ENCODE measurements at regions not wholly inside any gene's neighbourhood (a gene's known extent, or its start where the extent isn't known, plus 50 kb on each side); places are given as distances from the start of the nearest gene placed in this dataset.

- no peak for TF ChIP-seq POLR2A (IDR thresholded peaks at IDR 0.05; ENCODE audit: low read depth, low read length)
- no peak for TF ChIP-seq GATA2 (IDR thresholded peaks at IDR 0.05; ENCODE audit: insufficient read depth, insufficient read length, low read depth, low read length)
- TF ChIP-seq MYC (IDR thresholded peaks at IDR 0.05; ENCODE audit: low read depth, low read length): no peak
- TF ChIP-seq POLR2AphosphoS5 (IDR thresholded peaks at IDR 0.05; ENCODE audit: insufficient read depth, low read depth, low read length): no peak
- no peak for TF ChIP-seq FOS (IDR thresholded peaks at IDR 0.05; ENCODE audit: borderline replicate concordance, insufficient read depth, low read length)
- TF ChIP-seq, protein P1, sequence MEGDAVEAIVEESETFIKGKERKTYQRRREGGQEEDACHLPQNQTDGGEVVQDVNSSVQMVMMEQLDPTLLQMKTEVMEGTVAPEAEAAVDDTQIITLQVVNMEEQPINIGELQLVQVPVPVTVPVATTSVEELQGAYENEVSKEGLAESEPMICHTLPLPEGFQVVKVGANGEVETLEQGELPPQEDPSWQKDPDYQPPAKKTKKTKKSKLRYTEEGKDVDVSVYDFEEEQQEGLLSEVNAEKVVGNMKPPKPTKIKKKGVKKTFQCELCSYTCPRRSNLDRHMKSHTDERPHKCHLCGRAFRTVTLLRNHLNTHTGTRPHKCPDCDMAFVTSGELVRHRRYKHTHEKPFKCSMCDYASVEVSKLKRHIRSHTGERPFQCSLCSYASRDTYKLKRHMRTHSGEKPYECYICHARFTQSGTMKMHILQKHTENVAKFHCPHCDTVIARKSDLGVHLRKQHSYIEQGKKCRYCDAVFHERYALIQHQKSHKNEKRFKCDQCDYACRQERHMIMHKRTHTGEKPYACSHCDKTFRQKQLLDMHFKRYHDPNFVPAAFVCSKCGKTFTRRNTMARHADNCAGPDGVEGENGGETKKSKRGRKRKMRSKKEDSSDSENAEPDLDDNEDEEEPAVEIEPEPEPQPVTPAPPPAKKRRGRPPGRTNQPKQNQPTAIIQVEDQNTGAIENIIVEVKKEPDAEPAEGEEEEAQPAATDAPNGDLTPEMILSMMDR (IDR thresholded peaks at IDR 0.05; ENCODE audit: extremely low read depth in 1 of 2, insufficient read depth in 1 of 2, low read depth in 1 of 2, low read length in 2 of 2): no peak
- TF ChIP-seq MAX (IDR thresholded peaks at IDR 0.05; ENCODE audit: insufficient read depth, insufficient read length): no peak
- no peak for TF ChIP-seq JUN (IDR thresholded peaks at IDR 0.05; ENCODE audit: borderline replicate concordance, insufficient read depth, insufficient read length, low read depth)
- no peak for TF ChIP-seq EZH2 (IDR thresholded peaks at IDR 0.05; ENCODE audit: borderline replicate concordance, low read depth, low read length, severe bottlenecking)
- intact Hi-C loops (cut with micrococcal nuclease): no loop called here
Observed at GRCh38 chr4:125749354-125749753, 434.6 kb downstream of the FAT4 start.

More at GRCh38 chr4:125749354-125749753, 434.6 kb downstream of the FAT4 start:
- Histone ChIP-seq H3K4me3 (replicated peaks in 1 of 3; ENCODE audit: insufficient read depth in 1 of 3, low read depth in 1 of 3, low read length in 3 of 3) (no peak overlapping the region), H3K9me3 (replicated peaks; ENCODE audit: control insufficient read depth, insufficient read depth, low read length) (no peaks in the 10 kb centered on the region), H3K9ac (replicated peaks; ENCODE audit: extremely low read depth, insufficient read depth, low read length) (no peak overlapping the region), H4K20me1 (replicated peaks; ENCODE audit: control insufficient read depth, extremely low read depth, insufficient read depth, low read length) (no peaks in the 10 kb centered on the region), H3K27ac (ENCODE audit: insufficient read depth, low read depth, low read length) (no peak overlapping the region), H3K79me2 (ENCODE audit: control insufficient read depth, insufficient read depth, low read length) (no peaks in the 10 kb centered on the region), H3K4me1 (ENCODE audit: control insufficient read depth, extremely low read depth, insufficient read depth, low read length) (no peaks in the 10 kb centered on the region), H2AFZ (ENCODE audit: low read depth, low read length) (no peak overlapping the region), H3K27me3 (ENCODE audit: control insufficient read depth in 2 of 2, insufficient read depth in 2 of 2, low read length in 2 of 2) (no peaks in the 10 kb centered on the region), H3K9me1 (replicated peaks; ENCODE audit: control insufficient read depth, extremely low read depth, insufficient read depth, low read length) (no peaks in the 10 kb centered on the region), H3K4me2 (ENCODE audit: insufficient read depth, low read length) (no peak overlapping the region), H3K36me3 (ENCODE audit: control insufficient read depth in 2 of 2, extremely low read depth in 1 of 2, insufficient read depth in 2 of 2, low read length in 2 of 2) (no peaks in the 10 kb centered on the region)
- dilution Hi-C loops (cut with MboI; ENCODE audit: extremely low pct_ligation_motif_present, low sequenced_read_pairs): no loop called here
- no peak for FAIRE-seq
- DNase-seq (ENCODE audit: low read depth, low spot score): no peak
- ChIA-PET CTCF (interaction anchor here (4.7 kb wide), 1 partner anchor 433 kb away, joined by 215 read pairs; the partner anchor contains the start of gene FAT4), POLR2A (no interaction called here)
- no TSS peak for BruUV-seq (replicated peaks)
